H1 (cell line): ENCODE measurements at regions not wholly inside any gene's neighbourhood (a gene's known extent, or its start where the extent isn't known, plus 50 kb on each side); places are given as distances from the start of the nearest gene placed in this dataset.
"Not testable (repeated sequence)": the region's sequence is repeated elsewhere in the genome, so short reads cannot be mapped to it uniquely, and the experiment has no call there.

Experiments
- CTCF ChIA-PET: fragments of 300-600 bp; sonication (Branson Sonifier 250); formaldehyde crosslinking; loops from one replicate; lab custom pipeline; 2021; ENCODE audit not compliant: partially characterized antibody; lab: Charles Lee
- POLR2A ChIA-PET: fragments of 300-600 bp; sonication (Branson Sonifier 250); formaldehyde crosslinking; loops from one replicate; lab custom pipeline; 2021; ENCODE audit warnings: inconsistent platforms; ENCODE audit not compliant: partially characterized antibody; lab: Charles Lee
- DNase-seq, 2 experiments: peaks; one replicate each; pipeline versions ENCODE4 v3.0.0 to v3.0.0-alpha.2; 2010 to 2022; ENCODE audit warnings: low spot score in 2 of 2, low read depth in 1 of 2, mixed read lengths in 1 of 2
- FAIRE-seq: peaks from 2 replicates; lab custom pipeline; 2011; peaks lifted over from hg19 to GRCh38; lab: Jason Lieb, UNC
- H2AFZ ChIP-seq: 2 replicates; pipeline ENCODE4 v1.8.1; 2012; ENCODE audit warnings: low read length, inconsistent platforms
- H2AK5ac ChIP-seq: 2 replicates; pipeline ENCODE4 v1.6.1; 2013; ENCODE audit warnings: low read depth, low read length
- H2BK120ac ChIP-seq: replicated peaks from 2 replicates; pipeline ENCODE3; 2013; ENCODE audit warnings: low read depth, low read length, inconsistent platforms
- H2BK12ac ChIP-seq: 2 replicates; pipeline ENCODE4 v1.6.1; 2013; ENCODE audit warnings: low read depth, low read length
- H2BK15ac ChIP-seq: 2 replicates; pipeline ENCODE4 v1.6.1; 2013; ENCODE audit warnings: low read length
- H2BK20ac ChIP-seq: 2 replicates; pipeline ENCODE4 v1.6.1; 2013; ENCODE audit warnings: low read length
- H2BK5ac ChIP-seq: 2 replicates; pipeline ENCODE4 v1.6.1; 2013; ENCODE audit warnings: low read depth, low read length
- H3K14ac ChIP-seq: 2 replicates; pipeline ENCODE4 v1.6.1; 2013; ENCODE audit warnings: inconsistent platforms; ENCODE audit not compliant: insufficient read length
- H3K18ac ChIP-seq: 2 replicates; pipeline ENCODE4 v1.6.1; 2013; ENCODE audit warnings: low read length; ENCODE audit errors: extremely low read depth
- H3K23ac ChIP-seq: 2 replicates; pipeline ENCODE4 v1.6.1; 2013; ENCODE audit warnings: inconsistent platforms; ENCODE audit not compliant: insufficient read length
- H3K23me2 ChIP-seq: 2 replicates; pipeline ENCODE4 v1.6.1; 2013; ENCODE audit warnings: low read depth, low read length
- H3K27ac ChIP-seq: 2 replicates; pipeline ENCODE4 v1.6.1; 2011; ENCODE audit warnings: low read depth, low read length, inconsistent platforms
- H3K27me3 ChIP-seq, 4 experiments: replicated peaks in 1 of 4; 1 replicate in 1 of 4; 2 replicates in 3 of 4; pipeline versions ENCODE4 v1.6.1 to v1.8.1; 2011 to 2013; ENCODE audit warnings: low read length in 3 of 4, mild to moderate bottlenecking in 3 of 4, inconsistent platforms in 2 of 4, mixed read lengths in 2 of 4, moderate library complexity in 1 of 4; ENCODE audit not compliant: control insufficient read depth in 3 of 4, insufficient read depth in 3 of 4; ENCODE audit errors: extremely low read depth in 1 of 4
- H3K36me3 ChIP-seq, 4 experiments: 2 replicates each; pipeline versions ENCODE4 v1.6.1 to v1.8.1; 2011 to 2013; ENCODE audit warnings: mild to moderate bottlenecking in 4 of 4, low read length in 3 of 4, moderate library complexity in 2 of 4, control low read depth in 1 of 4, inconsistent platforms in 1 of 4; ENCODE audit not compliant: insufficient read depth in 4 of 4, control insufficient read depth in 2 of 4
- H3K4ac ChIP-seq: replicated peaks from 2 replicates; pipeline ENCODE3; 2013; ENCODE audit warnings: low read length, low read depth, mixed read lengths, inconsistent platforms; ENCODE audit not compliant: insufficient read length
- H3K4me1 ChIP-seq, 4 experiments: replicated peaks in 1 of 4; 1 replicate in 1 of 4; 2 replicates in 3 of 4; pipeline versions ENCODE4 v1.6.1 to v1.8.1; 2011 to 2013; ENCODE audit warnings: low read length in 3 of 4, inconsistent platforms in 2 of 4, mixed read lengths in 1 of 4; ENCODE audit not compliant: insufficient read depth in 4 of 4, control insufficient read depth in 3 of 4
- H3K4me2 ChIP-seq, 2 experiments: 2 replicates each; pipeline versions ENCODE4 v1.6.1 to v1.8.1; 2011 to 2013; ENCODE audit warnings: low read depth in 2 of 2, low read length in 2 of 2, control low read depth in 1 of 2, inconsistent platforms in 1 of 2, mild to moderate bottlenecking in 1 of 2; ENCODE audit not compliant: insufficient read depth in 1 of 2
- H3K4me3 ChIP-seq, 4 experiments: fragments of 200-600, 300-600 bp in 1 of 4; sonication (generic), shearing (Covaris generic), sonication (Bioruptor Twin) in 1 of 4; 2 replicates each; pipeline versions ENCODE4 v1.5.1 to v1.8.1; 2011 to 2016; ENCODE audit warnings: low read length in 4 of 4, low read depth in 3 of 4, control low read depth in 2 of 4, inconsistent platforms in 2 of 4, mild to moderate bottlenecking in 2 of 4, mixed read lengths in 1 of 4, moderate library complexity in 1 of 4; ENCODE audit not compliant: insufficient read depth in 2 of 4; ENCODE audit errors: extremely low read depth in 1 of 4
- H3K56ac ChIP-seq: replicated peaks from 2 replicates; pipeline ENCODE3; 2013; ENCODE audit warnings: low read depth, mild to moderate bottlenecking, mixed read lengths, low read length, inconsistent platforms; ENCODE audit not compliant: insufficient read length
- H3K79me1 ChIP-seq: 2 replicates; pipeline ENCODE4 v1.6.1; 2013; ENCODE audit warnings: low read depth, low read length, control low read depth
- H3K79me2 ChIP-seq, 2 experiments: 2 replicates each; pipeline versions ENCODE4 v1.6.1 to v1.8.1; 2012 to 2013; ENCODE audit warnings: low read length in 2 of 2, mild to moderate bottlenecking in 2 of 2, inconsistent platforms in 1 of 2; ENCODE audit not compliant: insufficient read depth in 2 of 2, control insufficient read depth in 1 of 2
- H3K9ac ChIP-seq, 4 experiments: replicated peaks in 1 of 4; 1 replicate in 1 of 4; 2 replicates in 3 of 4; pipeline versions ENCODE4 v1.6.1 to v1.8.1; 2011 to 2013; ENCODE audit warnings: low read depth in 3 of 4, low read length in 3 of 4, control low read depth in 2 of 4, mild to moderate bottlenecking in 2 of 4, moderate library complexity in 2 of 4, inconsistent platforms in 1 of 4; ENCODE audit errors: extremely low read depth in 1 of 4
- H3K9me3 ChIP-seq, 2 experiments: 2 replicates each; pipeline versions ENCODE4 v1.6.1 to v1.8.1; 2012 to 2013; ENCODE audit warnings: mild to moderate bottlenecking in 2 of 2, moderate library complexity in 2 of 2, control low read depth in 1 of 2, inconsistent platforms in 1 of 2, low read depth in 1 of 2, low read length in 1 of 2, mixed read lengths in 1 of 2; ENCODE audit not compliant: insufficient read depth in 2 of 2
- H4K20me1 ChIP-seq, 2 experiments: replicated peaks in 1 of 2; 2 replicates each; pipeline versions ENCODE3 to v1.8.1; 2011 to 2013; ENCODE audit warnings: inconsistent platforms in 2 of 2, low read length in 2 of 2, mild to moderate bottlenecking in 1 of 2; ENCODE audit not compliant: insufficient read depth in 2 of 2, control insufficient read depth in 1 of 2
- H4K5ac ChIP-seq: 2 replicates; pipeline ENCODE4 v1.6.1; 2013; ENCODE audit warnings: low read length, low read depth, mixed read lengths, inconsistent platforms; ENCODE audit not compliant: insufficient read length
- H4K8ac ChIP-seq: 2 replicates; pipeline ENCODE4 v1.8.0; 2013; ENCODE audit warnings: mild to moderate bottlenecking, moderate library complexity, low read length, inconsistent platforms; ENCODE audit not compliant: insufficient read depth; ENCODE audit errors: extremely low read depth
- H4K91ac ChIP-seq: replicated peaks from 2 replicates; pipeline ENCODE3; 2013; ENCODE audit warnings: low read length, mixed read lengths, inconsistent platforms; ENCODE audit not compliant: insufficient read length
- WGBS, 2 experiments: shearing (Covaris generic) in 1 of 2; methylation state at CpG; one replicate each; pipeline versions ENCODE4 v1.1.6 to v1.1.7; 2013 to 2015; ENCODE audit warnings: low lambda C conversion rate in 2 of 2, mixed read lengths in 2 of 2, inconsistent platforms in 1 of 2, low coverage in 1 of 2, missing lambda C conversion rate in 1 of 2; ENCODE audit not compliant: insufficient replicate concordance in 2 of 2, insufficient coverage in 1 of 2, insufficient read length in 1 of 2; ENCODE audit errors: extremely low coverage in 1 of 2, missing lambda C conversion rate in 1 of 2; 5-methylcytosine and 5-hydroxymethylcytosine counted together

DNA sequence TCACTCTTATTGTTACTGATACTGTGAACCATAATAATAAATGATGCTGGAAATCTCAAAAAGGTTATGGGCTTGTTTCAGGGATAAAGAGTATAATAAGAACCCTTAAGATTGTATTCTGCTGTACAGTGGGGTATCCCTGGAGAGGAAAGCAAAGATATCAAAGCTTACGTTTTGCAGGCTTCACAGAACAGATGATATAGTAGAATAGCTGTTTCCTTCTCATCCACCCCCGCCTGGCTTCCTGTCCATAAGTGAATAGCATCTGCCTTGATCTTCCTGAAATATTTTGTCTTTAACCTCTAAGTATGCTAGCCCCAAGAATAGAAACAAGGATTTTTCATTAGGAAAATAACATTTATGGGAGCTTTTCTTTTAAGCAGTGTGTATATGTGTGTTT lies 345.3 kb downstream of the SRGAP2C start:
- H3K23me2 ChIP-seq, FAIRE-seq, H2AK5ac ChIP-seq, CTCF ChIA-PET, H2BK120ac ChIP-seq, H4K20me1 ChIP-seq, H3K4me3 ChIP-seq, DNase-seq, H2BK12ac ChIP-seq, H4K5ac ChIP-seq, H3K79me1 ChIP-seq, H2BK5ac ChIP-seq, H2AFZ ChIP-seq, H2BK20ac ChIP-seq, H2BK15ac ChIP-seq, H3K4me1 ChIP-seq, H3K9ac ChIP-seq, H3K27ac ChIP-seq, H3K18ac ChIP-seq, H4K8ac ChIP-seq, H3K27me3 ChIP-seq, H3K14ac ChIP-seq, H3K79me2 ChIP-seq, H3K36me3 ChIP-seq, H4K91ac ChIP-seq, H3K56ac ChIP-seq, H3K4ac ChIP-seq, H3K23ac ChIP-seq, H3K4me2 ChIP-seq, H3K9me3 ChIP-seq: not testable (repeated sequence)
- POLR2A ChIA-PET: interaction anchor here (1.0 to 1.5 kb wide), 2 partner anchors 8 to 10 kb away, joined by 3 to 9 read pairs; no protein-coding TSS in a partner anchor
- 92% methylated on average over 2 of the region's 2 CpGs; no CpG with 5 or more reads in 1 of the 2 experiments for WGBS, 2 experiments

DNA sequence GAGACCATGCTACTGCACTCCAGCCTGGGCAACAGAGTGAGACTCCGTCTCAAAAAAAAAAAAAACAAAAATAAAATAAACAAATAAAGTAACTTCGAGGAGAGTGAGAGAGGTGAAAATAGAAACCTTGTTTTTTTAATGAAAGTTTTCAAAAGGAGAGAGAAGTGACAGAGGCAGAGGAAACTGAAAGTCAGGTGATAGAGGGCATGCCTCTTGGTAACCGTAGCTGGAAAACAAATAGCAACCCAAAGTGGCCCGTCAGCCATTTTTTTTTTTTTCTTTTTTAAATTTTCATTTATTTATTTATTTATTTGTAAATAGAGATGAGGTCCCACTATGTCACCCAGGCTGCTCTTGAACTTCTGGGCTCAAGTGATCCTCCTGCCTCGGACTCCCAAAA lies 347.0 kb downstream of the SRGAP2C start:
- H4K8ac ChIP-seq, H3K4me2 ChIP-seq, H4K5ac ChIP-seq, H4K20me1 ChIP-seq, H3K79me2 ChIP-seq, H2BK15ac ChIP-seq, H3K4me1 ChIP-seq, H3K23me2 ChIP-seq, CTCF ChIA-PET, H3K14ac ChIP-seq, H3K18ac ChIP-seq, H2BK120ac ChIP-seq, H2BK5ac ChIP-seq, H3K79me1 ChIP-seq, H2AK5ac ChIP-seq, H2BK20ac ChIP-seq, H3K23ac ChIP-seq, H3K4ac ChIP-seq, DNase-seq, H2AFZ ChIP-seq, FAIRE-seq, H3K56ac ChIP-seq, H3K27me3 ChIP-seq, H2BK12ac ChIP-seq, H3K27ac ChIP-seq, POLR2A ChIA-PET, H3K36me3 ChIP-seq, H4K91ac ChIP-seq, H3K4me3 ChIP-seq, H3K9me3 ChIP-seq, H3K9ac ChIP-seq: not testable (repeated sequence)
- 94% methylated on average over 4 of the region's 5 CpGs; no CpG with 5 or more reads in 1 of the 2 experiments for WGBS, 2 experiments
